Lower lobe of right lung (tissue), 2 donors: ENCODE measurements at regions not wholly inside any gene's neighbourhood (a gene's known extent, or its start where the extent isn't known, plus 50 kb on each side); places are given as distances from the start of the nearest gene placed in this dataset.
"Not testable (repeated sequence)": the region's sequence is repeated elsewhere in the genome, so short reads cannot be mapped to it uniquely, and the experiment has no call there.

ENCODE experiments used
- ATAC-seq, 2 donors: fragments of 200-7000 bp; cut with Tn5 transposase; one replicate each; pipeline ENCODE4 v1.9.1; 2020 to 2022; ENCODE audit warnings: mild to moderate bottlenecking in 2 of 2, moderate library complexity in 2 of 2
- DNase-seq: peaks from one replicate; pipeline ENCODE4 v3.0.0-alpha.2; 2020
- H3K27ac ChIP-seq: fragments of 200-600 bp; one replicate; pipeline ENCODE4 v1.8.0; 2022
- H3K27me3 ChIP-seq: fragments of 200-600 bp; one replicate; pipeline ENCODE4 v1.8.0; 2022; ENCODE audit warnings: low read depth
- H3K36me3 ChIP-seq: fragments of 200-600 bp; one replicate; pipeline ENCODE4 v1.8.0; 2022; ENCODE audit warnings: mild to moderate bottlenecking
- H3K4me1 ChIP-seq: fragments of 200-600 bp; one replicate; pipeline ENCODE4 v1.8.0; 2022
- H3K4me3 ChIP-seq: fragments of 200-600 bp; one replicate; pipeline ENCODE4 v1.8.0; 2022; ENCODE audit warnings: mild to moderate bottlenecking
- H3K9me3 ChIP-seq: fragments of 200-600 bp; one replicate; pipeline ENCODE4 v1.8.0; 2022
- intact Hi-C: fragments of 100-400 bp; cut with DNase I; formaldehyde crosslinking; loops from one replicate; pipeline ENCODE4 v1.11.0; 2022
- TF ChIP-seq, protein P1 (sequence below): fragments of 200-600 bp; IDR thresholded peaks from one replicate; pipeline ENCODE4 v1.8.0; 2022; ENCODE audit warnings: antibody characterized with exemption, mild to moderate bottlenecking
- donor health status: DM: no; HTN: yes; CAD: no; lungs with severe emphysema.

DNA sequence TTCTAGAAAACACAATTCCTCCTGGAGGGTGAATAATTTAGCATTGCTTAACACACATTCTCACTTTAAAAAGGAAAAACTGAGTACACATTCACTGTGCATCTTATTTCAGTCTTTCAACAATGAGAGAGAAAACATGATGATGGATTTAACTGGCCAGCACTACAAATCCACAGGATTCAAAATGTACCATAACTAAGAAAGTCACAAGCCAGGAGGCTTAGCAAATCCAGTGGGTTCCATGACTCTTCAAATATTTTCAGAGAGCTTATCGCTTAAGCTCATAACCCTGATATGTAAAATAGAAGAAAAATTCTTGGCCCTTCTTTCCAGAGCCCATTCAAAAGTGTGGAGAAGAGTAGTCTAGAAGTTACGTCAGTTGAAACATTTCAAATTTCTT lies 820.3 kb downstream of the LTN1 start:
- intact Hi-C loops = no loop called here
- H3K36me3 ChIP-seq = no peaks in the 10 kb centered on the region
- no peaks in the 10 kb centered on the region for H3K9me3 ChIP-seq
- H3K27me3 ChIP-seq = no peaks in the 10 kb centered on the region
- no peak for ATAC-seq
- DNase-seq = no peak
- TF ChIP-seq, protein P1, sequence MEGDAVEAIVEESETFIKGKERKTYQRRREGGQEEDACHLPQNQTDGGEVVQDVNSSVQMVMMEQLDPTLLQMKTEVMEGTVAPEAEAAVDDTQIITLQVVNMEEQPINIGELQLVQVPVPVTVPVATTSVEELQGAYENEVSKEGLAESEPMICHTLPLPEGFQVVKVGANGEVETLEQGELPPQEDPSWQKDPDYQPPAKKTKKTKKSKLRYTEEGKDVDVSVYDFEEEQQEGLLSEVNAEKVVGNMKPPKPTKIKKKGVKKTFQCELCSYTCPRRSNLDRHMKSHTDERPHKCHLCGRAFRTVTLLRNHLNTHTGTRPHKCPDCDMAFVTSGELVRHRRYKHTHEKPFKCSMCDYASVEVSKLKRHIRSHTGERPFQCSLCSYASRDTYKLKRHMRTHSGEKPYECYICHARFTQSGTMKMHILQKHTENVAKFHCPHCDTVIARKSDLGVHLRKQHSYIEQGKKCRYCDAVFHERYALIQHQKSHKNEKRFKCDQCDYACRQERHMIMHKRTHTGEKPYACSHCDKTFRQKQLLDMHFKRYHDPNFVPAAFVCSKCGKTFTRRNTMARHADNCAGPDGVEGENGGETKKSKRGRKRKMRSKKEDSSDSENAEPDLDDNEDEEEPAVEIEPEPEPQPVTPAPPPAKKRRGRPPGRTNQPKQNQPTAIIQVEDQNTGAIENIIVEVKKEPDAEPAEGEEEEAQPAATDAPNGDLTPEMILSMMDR = no peak
- H3K4me3 ChIP-seq = no peak overlapping the region
- H3K27ac ChIP-seq = no peak overlapping the region
- H3K4me1 ChIP-seq = no peaks in the 10 kb centered on the region

DNA sequence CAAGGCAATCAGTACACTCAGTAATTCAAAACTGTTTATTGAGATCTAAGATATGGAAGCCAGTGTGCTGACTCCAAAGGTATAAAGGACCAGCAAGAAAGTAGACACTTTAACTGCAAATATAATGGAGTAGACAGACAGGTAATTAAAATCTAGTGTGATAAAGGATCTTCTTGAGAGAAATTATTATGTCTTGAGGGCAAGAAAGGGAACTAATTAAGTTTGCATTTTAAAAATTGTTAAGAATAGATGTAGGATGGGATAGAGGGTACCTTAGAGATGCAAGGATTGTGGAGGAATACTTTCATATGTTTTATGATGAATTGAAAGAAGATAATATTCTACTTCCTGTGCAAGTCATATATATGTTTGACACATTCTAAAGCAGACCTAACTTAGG lies 825.3 kb downstream of the LTN1 start:
- Histone ChIP-seq H3K36me3 (no peaks in the 10 kb centered on the region), H3K4me3 (no peak overlapping the region), H3K4me1 (no peaks in the 10 kb centered on the region), H3K27me3 (no peaks in the 10 kb centered on the region), H3K9me3 (no peaks in the 10 kb centered on the region), H3K27ac (no peak overlapping the region)
- DNase-seq (no peak), ATAC-seq (no peak)
- intact Hi-C loops = no loop called here
- TF ChIP-seq, protein P1 = no peak

DNA sequence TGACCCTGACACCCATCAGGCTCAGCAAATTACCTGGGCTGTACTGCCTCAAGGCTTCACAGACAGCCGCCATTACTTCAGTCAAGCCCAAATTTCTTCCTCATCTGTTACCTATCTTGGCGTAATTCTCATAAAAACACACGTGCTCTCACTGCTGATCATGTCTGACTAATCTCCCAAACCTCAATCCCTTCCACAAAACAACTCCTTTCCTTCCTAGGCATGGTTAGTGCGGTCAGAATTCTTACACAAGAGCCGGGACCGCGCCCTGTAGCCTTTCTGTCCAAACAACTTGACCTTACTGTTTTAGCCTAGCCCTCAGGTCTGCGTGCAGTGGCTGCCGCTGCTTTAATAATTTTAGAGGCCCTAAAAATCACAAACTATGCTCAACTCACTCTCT lies 828.2 kb downstream of the LTN1 start:
- intact Hi-C loops = not testable (repeated sequence)

DNA sequence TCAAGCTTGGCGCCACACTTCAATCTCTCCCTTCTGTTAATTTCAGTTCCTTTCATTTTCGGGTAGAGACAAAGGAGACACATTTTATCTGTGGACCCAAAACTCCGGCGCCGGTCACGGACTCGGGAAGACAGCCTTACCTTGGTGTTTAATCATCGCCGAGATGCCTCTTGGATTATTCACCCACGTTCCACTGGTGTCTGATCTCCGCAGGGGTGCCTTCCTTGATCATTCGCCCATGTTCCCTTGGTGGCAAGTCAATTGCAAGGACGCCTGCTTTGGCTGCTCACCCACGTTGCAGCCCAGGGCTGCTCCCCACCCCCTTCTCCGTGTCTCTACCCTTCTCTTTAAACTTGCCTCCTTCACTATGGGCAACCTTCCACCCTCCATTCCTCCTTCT lies 830.6 kb downstream of the LTN1 start:
- H3K4me1 ChIP-seq, intact Hi-C loops, DNase-seq, H3K27me3 ChIP-seq, H3K36me3 ChIP-seq, H3K9me3 ChIP-seq, H3K27ac ChIP-seq, ATAC-seq, H3K4me3 ChIP-seq: not testable (repeated sequence)

More for the DNA sequence above, 828.2 kb downstream of the LTN1 start:
- not testable (repeated sequence) for H3K9me3 ChIP-seq, H3K36me3 ChIP-seq, H3K27ac ChIP-seq, H3K4me3 ChIP-seq, DNase-seq, H3K4me1 ChIP-seq, H3K27me3 ChIP-seq, ATAC-seq

DNA sequence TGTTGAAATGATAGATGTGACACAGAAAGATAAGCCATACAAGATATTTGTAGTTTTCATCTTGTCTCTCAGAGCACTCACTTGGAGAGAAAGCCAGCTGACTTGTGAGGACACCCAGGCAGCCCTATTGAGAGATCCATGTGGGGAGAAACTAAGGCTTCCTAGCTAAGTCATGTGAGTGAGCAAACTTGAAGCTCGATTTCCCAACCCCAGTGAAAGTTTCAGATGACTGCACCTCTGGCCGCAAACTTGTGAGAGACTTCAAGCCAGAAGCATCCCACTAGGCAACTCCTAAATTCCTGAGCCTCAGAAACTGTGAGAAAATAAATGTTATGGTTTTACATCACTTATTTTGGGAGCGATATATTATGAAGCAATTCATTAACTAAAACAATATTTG lies 832.3 kb downstream of the LTN1 start:
- H3K9me3 ChIP-seq = no peaks in the 10 kb centered on the region
- ATAC-seq (no peak), DNase-seq (no peak)
- TF ChIP-seq, protein P1 = no peak
- H3K4me1 ChIP-seq = no peaks in the 10 kb centered on the region
- no peak overlapping the region for H3K4me3 ChIP-seq
- no peak overlapping the region for H3K27ac ChIP-seq
- H3K27me3 ChIP-seq = no peaks in the 10 kb centered on the region
- no peaks in the 10 kb centered on the region for H3K36me3 ChIP-seq
- intact Hi-C loops = no loop called here

DNA sequence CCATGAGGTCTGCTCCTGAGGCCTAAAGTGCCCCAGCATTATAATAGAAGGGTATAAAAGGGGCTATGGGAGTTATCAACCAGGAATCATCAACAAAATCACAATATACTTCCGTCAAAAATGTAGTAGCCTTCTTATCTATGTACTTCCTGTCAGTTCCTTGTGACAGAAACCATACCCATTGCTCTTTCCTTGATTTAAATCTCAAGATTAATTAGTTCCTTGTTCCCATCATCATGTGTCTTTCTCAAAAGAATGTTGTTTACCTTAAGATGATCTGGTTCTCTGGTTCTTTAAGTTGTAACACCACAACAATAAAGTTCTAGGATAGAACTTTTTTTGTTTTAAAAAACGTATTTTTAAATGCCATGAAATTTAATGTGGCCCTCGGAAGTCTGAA lies 833.3 kb downstream of the LTN1 start:
- TF ChIP-seq, protein P1 = no peak

DNA sequence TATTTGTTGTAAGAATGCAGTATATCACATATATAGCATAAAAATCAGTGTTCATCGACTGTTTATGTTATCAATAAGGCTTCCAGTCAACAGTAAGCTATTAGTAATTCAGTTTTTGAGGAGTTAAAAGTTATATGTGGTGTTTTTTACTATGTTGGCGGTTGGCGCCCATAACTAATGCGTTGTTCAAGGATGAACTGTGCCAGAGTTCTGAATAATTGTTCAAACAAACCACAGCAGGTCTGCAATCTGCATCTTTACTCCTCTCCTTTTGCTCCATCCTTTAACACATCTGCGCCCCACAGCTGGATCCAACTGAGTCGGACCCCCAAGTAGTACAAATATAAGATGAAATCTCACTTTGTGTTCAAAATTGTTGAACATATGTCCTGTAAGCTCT lies 836.1 kb downstream of the LTN1 start:
- no peaks in the 10 kb centered on the region for H3K27me3 ChIP-seq
- ATAC-seq = no peak
- no peak for DNase-seq
- H3K4me1 ChIP-seq = no peaks in the 10 kb centered on the region
- TF ChIP-seq, protein P1 = no peak
- H3K36me3 ChIP-seq = no peaks in the 10 kb centered on the region
- H3K4me3 ChIP-seq = no peak overlapping the region
- intact Hi-C loops = no loop called here
- H3K9me3 ChIP-seq = no peaks in the 10 kb centered on the region
- no peak overlapping the region for H3K27ac ChIP-seq

More for the DNA sequence above, 833.3 kb downstream of the LTN1 start:
- Histone ChIP-seq H3K4me3 (no peak overlapping the region), H3K4me1 (no peaks in the 10 kb centered on the region), H3K27ac (no peak overlapping the region), H3K9me3 (no peaks in the 10 kb centered on the region), H3K27me3 (no peaks in the 10 kb centered on the region), H3K36me3 (no peaks in the 10 kb centered on the region)
- intact Hi-C loops = no loop called here
- ATAC-seq (no peak), DNase-seq (no peak)
